Osteoblast (primary cell): ENCODE measurements at regions not wholly inside any gene's neighbourhood (a gene's known extent, or its start where the extent isn't known, plus 50 kb on each side); places are given as distances from the start of the nearest gene placed in this dataset.

Experiments used
- DNase-seq: peaks from one replicate; pipeline ENCODE4 v3.0.0; 2011; ENCODE audit warnings: low spot score, mixed read lengths; ENCODE audit not compliant: insufficient read length; ENCODE audit errors: missing footprints
- H2AFZ ChIP-seq: 2 replicates; pipeline ENCODE4 v1.6.0; 2011; ENCODE audit warnings: mild to moderate bottlenecking, low read length
- H3K27ac ChIP-seq: 2 replicates; pipeline ENCODE4 v1.5.1; 2011; ENCODE audit warnings: mild to moderate bottlenecking, low read depth, low read length, moderate library complexity
- H3K27me3 ChIP-seq: 2 replicates; pipeline ENCODE4 v1.6.0; 2012; ENCODE audit warnings: mild to moderate bottlenecking, control low read depth, inconsistent platforms, low read length, moderate library complexity; ENCODE audit not compliant: insufficient read depth
- H3K36me3 ChIP-seq: 2 replicates; pipeline ENCODE4 v1.5.1; 2011; ENCODE audit warnings: mild to moderate bottlenecking, low read length, control low read depth, moderate library complexity; ENCODE audit not compliant: insufficient read depth
- H3K4me1 ChIP-seq: 2 replicates; pipeline ENCODE4 v1.5.1; 2011; ENCODE audit warnings: mild to moderate bottlenecking, low read length, control low read depth, moderate library complexity; ENCODE audit not compliant: insufficient read depth
- H3K4me2 ChIP-seq: 2 replicates; pipeline ENCODE4 v1.6.0; 2011; ENCODE audit warnings: mild to moderate bottlenecking, low read length; ENCODE audit not compliant: insufficient read depth
- H3K4me3 ChIP-seq: fragments of 200-600 bp; sonication (generic); 3 replicates; pipeline ENCODE4 v1.5.1; 2012; ENCODE audit warnings: mild to moderate bottlenecking, low read length, inconsistent platforms; ENCODE audit not compliant: insufficient read depth
- H3K79me2 ChIP-seq: 2 replicates; pipeline ENCODE4 v1.6.0; 2012; ENCODE audit warnings: mild to moderate bottlenecking, low read length, control low read depth, inconsistent platforms; ENCODE audit not compliant: insufficient read depth
- H3K9me3 ChIP-seq: 2 replicates; pipeline ENCODE4 v1.5.1; 2011; ENCODE audit warnings: low read depth, low read length, control low read depth
- H4K20me1 ChIP-seq: 2 replicates; pipeline ENCODE4 v1.6.0; 2012; ENCODE audit warnings: mild to moderate bottlenecking, low read length, control low read depth; ENCODE audit not compliant: insufficient read depth
- TF ChIP-seq, protein P1 (sequence below): IDR thresholded peaks from 2 replicates; pipeline ENCODE4 v1.5.1; 2011; ENCODE audit warnings: mild to moderate bottlenecking, low read depth, low read length, moderate library complexity; ENCODE audit errors: extremely low read depth

DNA sequence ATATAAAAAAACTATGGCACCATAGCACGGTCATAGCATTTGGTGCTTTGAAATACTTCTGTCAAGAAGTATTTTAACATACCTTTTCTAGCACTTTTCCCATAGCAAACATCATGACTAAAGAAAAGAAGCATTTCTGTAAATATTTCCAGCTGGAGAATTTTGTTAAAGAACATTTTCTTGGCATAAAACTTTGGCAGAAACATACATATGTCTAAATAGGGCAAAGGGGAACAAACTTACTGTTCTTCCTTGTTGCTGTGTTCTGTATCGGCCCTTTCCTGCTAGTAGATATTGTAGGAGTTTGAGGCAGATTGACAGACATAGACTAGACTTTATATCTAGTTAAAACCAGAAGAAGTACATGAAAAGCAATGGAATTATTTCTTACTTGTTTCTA lies 2368.5 kb downstream of the PCDH7 start:
- H3K4me2 ChIP-seq = no peak overlapping the region

GRCh38 chr4:33090910-33091309 lies 2370.7 kb downstream of the PCDH7 start:
- no peak for DNase-seq
- Histone ChIP-seq H3K27ac (no peak overlapping the region), H2AFZ (no peak overlapping the region), H3K79me2 (no peaks in the 10 kb centered on the region), H3K27me3 (no peaks in the 10 kb centered on the region), H3K9me3 (no peaks in the 10 kb centered on the region), H3K4me1 (no peaks in the 10 kb centered on the region), H3K4me2 (no peak overlapping the region), H3K4me3 (no peak overlapping the region), H4K20me1 (no peaks in the 10 kb centered on the region), H3K36me3 (no peaks in the 10 kb centered on the region)
- TF ChIP-seq, protein P1, sequence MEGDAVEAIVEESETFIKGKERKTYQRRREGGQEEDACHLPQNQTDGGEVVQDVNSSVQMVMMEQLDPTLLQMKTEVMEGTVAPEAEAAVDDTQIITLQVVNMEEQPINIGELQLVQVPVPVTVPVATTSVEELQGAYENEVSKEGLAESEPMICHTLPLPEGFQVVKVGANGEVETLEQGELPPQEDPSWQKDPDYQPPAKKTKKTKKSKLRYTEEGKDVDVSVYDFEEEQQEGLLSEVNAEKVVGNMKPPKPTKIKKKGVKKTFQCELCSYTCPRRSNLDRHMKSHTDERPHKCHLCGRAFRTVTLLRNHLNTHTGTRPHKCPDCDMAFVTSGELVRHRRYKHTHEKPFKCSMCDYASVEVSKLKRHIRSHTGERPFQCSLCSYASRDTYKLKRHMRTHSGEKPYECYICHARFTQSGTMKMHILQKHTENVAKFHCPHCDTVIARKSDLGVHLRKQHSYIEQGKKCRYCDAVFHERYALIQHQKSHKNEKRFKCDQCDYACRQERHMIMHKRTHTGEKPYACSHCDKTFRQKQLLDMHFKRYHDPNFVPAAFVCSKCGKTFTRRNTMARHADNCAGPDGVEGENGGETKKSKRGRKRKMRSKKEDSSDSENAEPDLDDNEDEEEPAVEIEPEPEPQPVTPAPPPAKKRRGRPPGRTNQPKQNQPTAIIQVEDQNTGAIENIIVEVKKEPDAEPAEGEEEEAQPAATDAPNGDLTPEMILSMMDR = no peak

More for the DNA sequence above, 2368.5 kb downstream of the PCDH7 start:
- H3K27me3 ChIP-seq = no peaks in the 10 kb centered on the region
- no peaks in the 10 kb centered on the region for H4K20me1 ChIP-seq
- TF ChIP-seq, protein P1 = no peak
- H3K79me2 ChIP-seq = no peaks in the 10 kb centered on the region
- H3K27ac ChIP-seq = no peak overlapping the region
- H3K9me3 ChIP-seq = no peaks in the 10 kb centered on the region
- no peak for DNase-seq
- no peak overlapping the region for H3K4me3 ChIP-seq
- H3K4me1 ChIP-seq = no peaks in the 10 kb centered on the region
- H2AFZ ChIP-seq = no peak overlapping the region
- H3K36me3 ChIP-seq = no peaks in the 10 kb centered on the region

DNA sequence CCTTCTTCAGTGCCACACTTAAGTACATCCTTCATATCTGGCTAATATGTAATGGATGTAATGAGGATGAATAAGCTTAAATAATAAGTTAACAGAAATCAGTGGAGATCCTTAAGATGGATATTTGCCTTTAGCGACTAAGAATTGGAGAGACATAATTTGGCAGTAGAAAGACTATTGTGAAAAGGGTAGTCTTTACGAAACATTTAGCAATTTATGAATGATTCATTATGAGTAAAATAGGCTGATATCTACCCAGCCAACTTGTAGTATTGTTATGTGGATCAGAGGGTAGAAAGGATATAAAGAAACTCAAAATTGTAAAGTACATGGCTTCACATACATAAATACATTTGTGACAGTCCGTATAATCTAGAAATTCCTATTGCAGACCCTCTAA lies 2371.8 kb downstream of the PCDH7 start:
- Histone ChIP-seq H3K4me2 (no peak overlapping the region), H3K4me3 (no peak overlapping the region), H3K9me3 (no peaks in the 10 kb centered on the region), H4K20me1 (no peaks in the 10 kb centered on the region), H3K27ac (no peak overlapping the region), H3K36me3 (no peaks in the 10 kb centered on the region), H3K79me2 (no peaks in the 10 kb centered on the region), H3K27me3 (no peaks in the 10 kb centered on the region), H3K4me1 (no peaks in the 10 kb centered on the region), H2AFZ (no peak overlapping the region)
- TF ChIP-seq, protein P1 = no peak
- DNase-seq = no peak

DNA sequence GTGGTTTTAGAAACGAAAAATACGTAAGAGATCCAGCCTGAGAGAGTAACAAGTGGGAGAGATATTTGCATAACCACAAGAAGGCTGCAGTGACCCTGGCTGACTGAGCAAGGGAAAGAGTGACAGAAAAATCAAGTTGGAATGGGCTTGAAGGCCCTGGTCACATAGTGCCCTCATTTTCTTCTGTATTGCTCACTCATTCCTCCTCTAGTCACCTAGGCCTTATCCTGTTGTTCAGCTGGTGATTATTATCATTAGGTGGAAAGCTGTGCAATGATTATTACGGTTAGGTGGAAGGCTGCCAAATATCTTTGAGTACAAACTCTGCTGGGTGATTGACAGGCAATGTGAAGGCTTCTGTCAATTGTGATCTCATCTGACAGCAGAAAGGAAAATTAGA lies 2384.1 kb downstream of the PCDH7 start:
- TF ChIP-seq, protein P1 = no peak
- Histone ChIP-seq H3K27ac (no peak overlapping the region), H4K20me1 (no peaks in the 10 kb centered on the region), H3K4me3 (no peak overlapping the region), H3K4me2 (no peak overlapping the region), H2AFZ (no peak overlapping the region), H3K79me2 (no peaks in the 10 kb centered on the region), H3K36me3 (no peaks in the 10 kb centered on the region), H3K4me1 (no peaks in the 10 kb centered on the region), H3K9me3 (no peaks in the 10 kb centered on the region), H3K27me3 (no peaks in the 10 kb centered on the region)
- DNase-seq = peak; percentile 3
